ENCODE measurements at regions not wholly inside any gene's neighbourhood (a gene's known extent, or its start where the extent isn't known, plus 50 kb on each side); places are given as distances from the start of the nearest gene placed in this dataset.

DNA sequence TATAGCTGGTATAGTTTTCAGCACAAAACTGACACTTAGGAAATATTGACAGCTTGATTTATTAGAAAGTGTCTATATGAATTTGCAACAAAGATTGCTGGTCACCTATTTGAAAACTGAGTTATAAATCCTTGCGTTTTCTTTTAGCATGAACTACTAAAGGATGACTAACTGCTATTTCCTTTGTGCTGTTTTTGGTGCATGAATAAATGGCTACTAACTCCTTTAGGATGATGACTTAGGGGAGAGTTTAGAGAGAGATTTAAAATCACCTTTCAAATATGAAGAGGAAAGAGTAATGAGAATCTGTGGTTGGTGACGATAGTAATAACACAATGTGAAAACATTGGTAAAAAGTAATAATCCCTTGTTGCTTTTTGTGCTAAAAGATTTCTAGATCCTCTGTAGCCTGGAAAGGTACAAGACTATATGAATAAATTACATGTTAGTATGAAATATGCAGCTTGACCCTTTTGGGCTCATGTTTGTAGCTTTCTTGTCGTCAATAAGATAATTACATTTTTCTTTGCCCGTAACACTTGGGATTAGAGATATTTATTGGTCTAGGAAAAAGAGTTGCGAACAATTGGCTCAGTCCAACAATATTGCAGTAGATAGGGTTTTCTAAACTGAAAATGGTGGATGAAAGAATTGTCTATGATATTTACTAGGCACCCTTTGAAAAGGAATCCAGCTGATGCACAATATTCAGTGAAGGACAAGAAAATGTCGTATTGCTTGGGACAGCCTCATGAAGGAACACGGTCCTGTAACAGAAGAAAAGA lies 453.0 kb downstream of the ADAMTS20 start:
- DNase-seq (ENCODE audit: low read depth in 2 of 2), result no peak

DNA sequence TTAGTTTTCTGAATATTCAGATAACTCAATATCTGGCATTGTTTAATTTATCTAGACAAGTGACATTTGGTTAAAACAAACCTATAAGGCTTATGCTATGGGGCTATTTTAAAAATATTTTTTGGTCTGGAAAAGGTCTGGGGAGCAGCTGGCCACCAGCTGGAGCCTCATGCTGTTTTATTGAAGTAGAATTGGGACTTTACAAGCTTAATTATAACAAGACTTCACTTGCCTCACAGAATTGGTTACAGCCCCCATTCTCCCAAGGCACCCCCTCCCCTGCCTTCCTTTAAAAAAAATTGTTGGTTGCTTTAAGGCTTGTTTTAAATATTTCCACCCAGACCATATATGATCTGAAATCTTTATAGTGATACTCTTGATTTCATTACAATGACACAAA lies 453.9 kb downstream of the ADAMTS20 start:
- no peak for DNase-seq (ENCODE audit: low read depth in 2 of 2)

DNA sequence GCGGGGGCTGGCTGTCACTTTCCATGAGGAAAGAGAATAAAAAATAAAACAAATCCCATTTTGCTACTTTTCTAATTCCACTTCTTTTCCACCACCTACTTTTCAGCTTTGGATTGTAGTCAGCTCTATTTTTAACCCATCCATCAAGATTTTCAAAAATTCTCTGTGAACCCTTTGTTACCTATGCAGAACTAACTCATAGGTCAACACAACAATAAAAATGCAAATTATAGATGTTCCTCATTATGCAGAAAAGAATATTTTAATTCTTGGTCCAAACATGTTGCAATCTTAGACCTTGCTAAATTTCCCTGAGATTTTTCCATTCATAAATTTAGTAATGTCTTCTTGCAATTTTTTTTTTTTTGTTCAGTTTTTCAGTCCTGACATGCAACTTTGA lies 454.5 kb downstream of the ADAMTS20 start:
- no peak for DNase-seq (ENCODE audit: low read depth in 2 of 2)

DNA sequence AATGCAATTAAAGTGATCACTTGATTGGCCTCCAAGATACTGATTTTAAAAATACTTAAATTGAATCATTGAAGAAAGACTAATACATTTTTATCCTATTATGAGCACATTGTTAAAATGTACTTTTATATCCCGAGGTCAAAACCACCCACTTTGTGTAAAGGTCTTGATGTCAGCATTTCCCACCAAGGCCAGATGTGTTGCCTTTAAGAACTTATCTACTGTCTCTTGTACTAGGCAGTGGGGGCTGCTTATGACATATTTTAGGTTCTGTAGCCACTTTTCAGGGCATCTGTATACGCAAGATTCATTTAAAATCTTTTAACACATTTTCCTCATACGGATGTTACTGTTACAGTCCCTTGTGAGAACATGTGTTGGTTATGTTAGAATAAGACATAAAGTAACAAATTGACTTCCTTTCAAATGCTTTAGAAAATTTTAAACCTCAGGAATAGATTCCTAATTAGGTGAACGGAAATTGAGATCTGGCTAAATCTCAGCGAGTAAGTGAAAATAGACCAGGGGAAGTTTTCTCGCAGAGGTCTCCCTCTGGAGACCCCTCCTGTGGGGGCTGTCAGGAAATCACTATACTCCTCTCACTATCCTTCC lies 456.2 kb downstream of the ADAMTS20 start:
- DNase-seq (ENCODE audit: low read depth in 2 of 2), result no peak

DNA sequence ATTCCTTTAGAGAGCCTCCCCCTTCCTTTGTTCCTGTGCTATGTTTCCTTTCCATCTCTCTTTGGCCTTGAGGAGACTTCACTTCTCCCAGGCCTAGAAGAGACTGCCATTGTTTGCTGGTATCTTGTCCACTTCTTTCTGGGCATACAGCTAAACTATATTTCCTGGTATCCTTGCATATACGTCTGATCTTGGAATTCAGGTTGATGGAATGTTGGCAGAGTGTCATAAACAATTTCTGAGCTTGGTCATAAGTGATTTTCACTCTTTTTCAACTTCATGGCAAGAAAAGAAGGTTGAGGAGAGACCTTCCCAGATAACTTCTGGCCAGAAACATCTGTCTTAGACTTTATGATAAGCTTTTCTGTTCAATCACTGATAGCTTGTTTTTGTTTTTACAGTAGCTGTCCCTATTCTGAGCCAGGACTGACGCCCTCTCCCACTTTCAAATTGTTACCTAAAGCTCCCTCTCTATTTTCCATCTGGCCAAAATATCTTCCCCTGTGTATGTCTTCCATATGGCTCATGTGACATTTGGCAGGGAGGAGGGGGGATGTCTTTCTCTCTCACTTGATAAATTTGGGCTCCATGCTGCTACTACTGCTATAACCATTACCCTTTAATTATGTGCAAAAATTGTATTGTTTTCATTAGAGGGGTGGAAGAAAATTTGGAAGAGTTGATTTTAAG lies 457.0 kb downstream of the ADAMTS20 start:
- DNase-seq (ENCODE audit: low read depth in 2 of 2), result no peak

DNA sequence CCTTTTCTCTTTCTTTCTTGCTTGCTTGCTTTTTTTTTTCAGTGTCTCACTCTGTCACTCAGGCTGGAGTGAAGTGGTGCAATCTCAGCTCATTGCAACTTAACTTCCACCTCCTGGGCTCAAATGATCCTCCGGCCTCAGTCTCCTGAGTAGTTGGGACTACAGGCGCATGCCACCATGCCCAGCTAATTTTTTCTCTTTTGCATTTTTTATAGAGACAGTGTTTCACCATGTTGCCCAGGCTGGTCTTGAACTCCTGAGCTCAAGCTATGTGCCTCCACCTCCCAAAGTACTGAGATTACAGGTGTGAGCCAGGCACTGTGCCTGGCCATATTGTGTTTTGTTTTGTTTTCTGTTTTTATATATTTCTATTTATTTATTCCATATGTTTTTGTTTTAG lies 461.0 kb downstream of the ADAMTS20 start:
- DNase-seq (ENCODE audit: low read depth in 2 of 2), result no peak

DNA sequence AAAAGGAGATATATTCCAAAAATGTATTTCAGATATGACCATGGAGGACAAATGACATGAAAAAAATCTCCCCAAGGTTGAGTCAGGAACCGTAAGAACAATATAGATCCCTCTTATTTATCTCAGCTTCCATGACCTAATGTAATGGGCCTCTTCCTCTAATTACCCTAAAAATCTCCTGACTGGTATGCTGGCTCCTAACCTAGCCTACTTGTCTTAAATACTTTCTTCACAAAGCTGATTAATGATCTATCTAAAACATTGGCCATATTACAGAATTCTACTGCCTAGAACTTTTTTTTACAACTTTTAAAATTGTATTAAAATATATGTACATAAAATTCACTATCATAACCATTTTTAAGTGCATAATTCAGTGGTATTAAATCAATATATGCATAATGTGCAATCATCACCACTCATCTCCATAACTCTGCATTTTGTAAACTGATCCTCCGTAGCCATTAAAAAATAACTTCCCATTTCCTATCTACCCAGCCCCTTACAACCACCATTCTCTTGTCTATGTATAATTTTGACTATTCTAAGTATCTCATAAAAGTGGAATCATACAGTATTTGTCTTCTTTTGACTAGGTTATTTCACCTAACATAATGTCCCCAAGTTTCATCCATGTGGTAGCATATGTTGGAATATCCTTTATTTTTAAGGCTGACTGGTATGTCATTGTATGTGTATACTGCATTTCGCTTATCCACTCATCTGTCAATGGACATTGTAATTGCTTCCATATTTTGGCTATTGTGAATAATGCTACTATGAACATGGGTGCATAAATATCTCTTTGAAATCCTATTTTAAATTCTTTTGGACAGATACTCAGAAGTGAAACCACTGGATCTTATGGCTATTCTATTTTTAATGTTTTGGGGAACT lies 464.6 kb downstream of the ADAMTS20 start:
- no peak for DNase-seq (ENCODE audit: low read depth in 2 of 2)

DNA sequence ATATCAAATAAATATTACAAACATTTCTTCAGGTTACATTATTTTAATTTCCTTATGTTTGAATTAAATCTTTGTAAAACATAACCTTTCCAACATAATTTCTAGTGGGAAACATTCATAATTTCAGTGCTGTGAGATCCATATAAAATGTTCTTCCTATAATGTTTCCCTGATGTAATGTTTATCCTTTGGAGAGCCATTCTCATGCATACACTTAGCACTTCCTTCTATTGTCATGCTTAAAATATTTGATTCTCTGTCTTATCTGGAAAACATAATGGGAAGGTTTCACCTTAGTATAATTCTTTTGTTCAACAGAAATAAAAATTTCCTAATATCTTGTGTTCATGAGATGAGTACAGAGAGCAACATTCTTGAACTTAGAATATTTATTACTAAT lies 472.5 kb downstream of the ADAMTS20 start:
- DNase-seq (ENCODE audit: low read depth in 2 of 2), result peak; percentile 24 to 67

DNA sequence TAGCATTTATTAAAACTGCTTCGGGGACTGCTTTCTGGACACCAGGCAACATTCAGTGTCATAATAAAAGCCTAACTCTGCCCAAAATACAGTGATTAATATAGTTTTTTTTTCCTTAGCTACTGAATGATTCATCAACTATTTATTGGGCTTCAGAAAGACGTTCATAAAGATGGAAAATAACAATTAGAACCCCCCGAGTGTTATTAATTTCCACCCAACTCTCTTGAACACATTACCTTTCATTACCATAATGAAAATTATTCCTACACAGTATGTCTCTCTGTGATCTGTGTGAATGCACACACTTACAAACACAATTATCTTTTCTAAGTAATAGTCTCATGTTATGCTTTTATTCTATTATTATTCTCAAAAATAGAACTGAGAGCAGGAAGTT lies 473.0 kb downstream of the ADAMTS20 start:
- peak; percentile 6 to 48 for DNase-seq (ENCODE audit: low read depth in 2 of 2)

DNA sequence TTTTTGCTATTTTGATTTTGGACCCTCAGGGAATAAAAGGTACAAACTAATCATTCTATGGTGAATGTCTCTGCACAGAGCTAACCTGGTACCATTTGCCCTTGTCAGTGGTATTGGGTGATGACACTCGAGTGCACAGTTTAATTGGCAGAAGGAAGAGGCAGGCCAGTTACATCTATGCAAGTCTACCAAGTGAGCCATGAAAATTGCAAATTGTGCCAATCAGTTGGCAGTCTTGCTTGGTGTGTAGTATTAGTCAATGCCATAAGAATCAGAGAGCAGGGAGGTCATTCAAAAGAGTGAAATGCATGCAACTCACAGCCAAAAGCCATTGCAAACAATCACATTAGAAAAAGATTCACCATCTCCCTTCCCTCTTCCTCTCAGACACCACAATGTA lies 479.6 kb downstream of the ADAMTS20 start:
- DNase-seq (ENCODE audit: low read depth in 2 of 2), result no peak

DNA sequence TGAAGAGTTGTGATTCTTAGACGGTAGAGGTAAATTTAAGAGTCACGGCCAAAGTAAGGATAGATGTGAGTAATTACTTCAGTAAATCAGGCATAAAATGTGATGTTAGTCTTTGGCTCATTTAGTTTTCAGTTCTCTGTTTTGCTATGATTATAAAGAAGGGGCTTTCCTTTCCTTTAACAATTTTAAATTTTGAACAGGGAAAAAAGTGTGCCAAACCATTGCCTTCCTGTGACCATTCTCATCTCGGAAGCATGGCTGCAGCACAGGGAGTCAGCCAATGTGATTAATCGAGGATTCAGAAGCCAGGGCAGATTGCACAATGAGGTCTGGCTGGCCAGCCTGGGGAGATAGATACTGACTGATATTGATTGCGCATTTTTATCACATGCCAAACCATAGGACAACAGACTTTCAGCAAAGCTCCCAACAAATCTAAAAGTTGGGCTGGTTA lies 480.2 kb upstream of the PRICKLE1 start:
- no peak for DNase-seq (ENCODE audit: low read depth in 2 of 2)

DNA sequence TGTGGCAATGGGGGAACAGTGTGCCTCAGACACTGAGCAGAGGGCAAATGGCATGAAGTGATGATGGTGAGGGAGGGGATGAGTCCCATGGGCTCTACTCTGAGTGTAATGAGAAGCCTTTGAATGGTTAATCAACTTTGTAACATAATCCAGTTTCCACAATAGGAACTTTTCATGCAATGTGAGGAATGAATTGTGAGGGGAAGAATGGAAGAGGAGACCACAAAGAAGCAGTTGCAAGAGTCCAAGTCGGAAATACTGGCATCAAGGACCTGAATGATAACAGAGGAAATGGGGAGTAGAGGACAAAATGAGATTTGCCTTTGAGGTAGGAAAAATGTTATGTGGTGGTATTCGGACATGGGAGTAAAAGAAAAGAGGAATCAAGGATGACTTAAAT lies 476.9 kb upstream of the PRICKLE1 start:
- DNase-seq (ENCODE audit: low read depth in 2 of 2), result no peak

DNA sequence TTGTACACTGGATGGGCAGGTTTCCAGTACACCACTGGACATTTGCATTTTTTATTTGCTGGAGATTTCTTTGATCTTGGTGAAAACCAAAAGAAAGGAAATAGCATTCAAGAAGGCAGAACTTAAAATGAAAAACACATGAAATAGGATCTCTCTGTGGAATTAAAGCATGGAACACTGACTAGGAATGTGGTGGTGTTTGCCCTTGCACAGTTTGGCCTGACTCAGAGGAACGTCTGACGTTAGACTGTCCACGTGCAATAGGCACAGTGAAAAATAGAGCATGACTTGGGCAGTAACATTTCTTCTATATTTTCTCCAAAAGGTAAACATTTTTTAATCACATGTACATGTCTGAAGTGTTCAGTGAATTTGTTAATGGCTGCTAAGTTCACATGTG lies 474.1 kb upstream of the PRICKLE1 start:
- no peak for DNase-seq (ENCODE audit: low read depth in 2 of 2)

DNA sequence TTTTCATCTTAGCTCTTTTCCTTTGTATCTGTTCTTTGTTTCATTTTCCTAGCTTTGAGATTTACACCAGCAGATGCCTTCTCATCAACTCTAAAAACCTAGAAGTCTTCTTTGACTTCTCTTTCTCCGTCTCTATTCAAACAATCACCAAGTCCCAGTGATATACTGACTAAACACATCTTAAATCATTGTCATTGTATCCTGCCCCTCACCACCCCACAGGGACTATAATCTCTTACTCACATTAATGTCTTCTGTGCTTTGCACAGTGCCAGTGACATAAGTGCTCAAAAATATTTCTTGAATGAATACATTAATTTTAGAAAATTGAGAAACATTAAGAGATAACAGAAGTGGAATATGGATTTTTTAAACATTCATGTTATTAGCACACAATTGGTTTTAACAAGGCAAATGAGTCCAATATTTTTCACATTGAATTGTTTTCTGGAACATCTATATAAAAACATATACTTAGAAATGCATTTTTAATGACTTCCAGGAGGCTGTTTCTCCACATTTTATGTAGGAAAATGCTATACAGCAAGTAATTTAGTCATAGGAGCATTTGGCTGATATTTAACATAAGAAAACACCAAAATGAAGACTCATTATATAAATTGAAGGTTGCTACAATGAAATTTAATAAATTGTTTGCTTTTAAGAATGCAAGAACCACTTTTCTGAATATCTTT lies 472.8 kb upstream of the PRICKLE1 start:
- no peak for DNase-seq (ENCODE audit: low read depth in 2 of 2)

DNA sequence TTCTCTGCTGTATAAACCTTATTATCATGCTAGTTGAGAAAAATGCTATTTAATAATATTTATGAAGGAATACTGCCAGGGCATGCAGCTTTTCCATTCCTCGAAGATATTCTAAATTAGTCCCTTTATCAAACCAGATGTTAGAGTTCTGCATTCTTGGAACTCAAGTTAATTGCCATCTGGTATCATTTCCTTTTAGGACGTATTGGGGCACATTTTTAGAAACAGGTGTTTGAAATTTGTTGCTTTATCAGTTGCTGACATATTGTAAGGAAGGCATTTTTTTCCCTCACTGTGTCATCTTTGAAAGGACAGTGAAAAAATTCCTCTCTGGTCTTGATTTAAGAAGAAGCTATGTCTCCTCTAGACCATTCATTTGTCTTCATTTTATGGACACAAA lies 471.2 kb upstream of the PRICKLE1 start:
- DNase-seq (ENCODE audit: low read depth in 2 of 2), result peak in 1 of 2 donors; percentile 5

DNA sequence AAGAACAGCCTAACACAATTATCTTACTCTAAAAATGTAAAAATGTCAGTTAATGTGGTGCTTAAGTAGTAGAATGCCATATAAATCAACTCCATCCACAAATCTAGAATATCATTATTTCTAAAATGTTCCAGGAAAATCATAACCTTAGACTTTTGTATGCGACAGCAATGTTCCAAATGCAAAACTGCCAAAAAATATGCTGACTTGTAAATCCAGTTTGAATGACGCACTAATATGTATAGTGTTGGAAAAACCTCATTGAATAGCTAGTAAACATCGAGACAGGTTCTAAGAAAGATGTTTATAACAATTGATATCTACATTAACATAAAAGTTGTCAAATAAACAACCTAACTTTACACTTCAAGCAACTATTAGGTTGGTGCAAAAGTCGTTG lies 469.1 kb upstream of the PRICKLE1 start:
- no peak for DNase-seq (ENCODE audit: low read depth in 2 of 2)

DNA sequence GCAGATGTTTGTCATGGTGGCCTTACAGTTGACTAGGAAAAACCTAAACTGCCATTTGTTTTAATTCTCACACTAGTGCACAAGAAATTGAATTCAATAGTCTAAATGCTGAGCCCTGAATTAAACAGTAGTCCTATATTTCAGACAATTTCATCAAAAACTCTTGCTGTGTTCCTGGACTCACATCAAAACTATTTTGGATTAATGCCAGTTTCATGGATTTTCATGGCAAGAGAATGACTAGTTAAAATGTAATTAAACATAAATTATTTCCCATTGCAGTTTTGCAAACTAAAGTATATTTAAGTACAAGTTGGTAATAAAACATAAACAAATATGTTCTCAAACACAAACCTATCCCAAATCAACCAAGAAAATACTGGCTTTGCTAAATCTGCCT lies 468.0 kb upstream of the PRICKLE1 start:
- DNase-seq (ENCODE audit: low read depth in 2 of 2), result no peak

DNA sequence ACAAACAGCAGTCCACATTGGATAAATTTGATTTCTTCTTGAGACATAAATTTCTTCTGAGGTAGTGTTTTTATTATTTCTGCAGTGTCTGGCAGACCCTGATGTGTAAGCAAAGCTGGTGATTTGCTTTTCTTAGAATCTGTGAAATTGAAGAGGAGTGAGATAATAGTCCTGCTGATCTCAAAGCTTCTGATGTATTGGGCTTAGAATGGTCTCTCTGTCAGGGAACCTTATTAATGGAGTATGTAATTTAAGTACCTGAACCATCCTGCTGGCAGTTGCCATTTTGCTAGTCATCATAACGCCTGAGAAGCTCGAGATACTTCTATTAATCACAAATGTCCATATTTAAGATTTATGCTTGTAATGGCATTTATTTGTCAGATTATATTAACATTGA lies 464.5 kb upstream of the PRICKLE1 start:
- no peak for DNase-seq (ENCODE audit: low read depth in 2 of 2)

DNA sequence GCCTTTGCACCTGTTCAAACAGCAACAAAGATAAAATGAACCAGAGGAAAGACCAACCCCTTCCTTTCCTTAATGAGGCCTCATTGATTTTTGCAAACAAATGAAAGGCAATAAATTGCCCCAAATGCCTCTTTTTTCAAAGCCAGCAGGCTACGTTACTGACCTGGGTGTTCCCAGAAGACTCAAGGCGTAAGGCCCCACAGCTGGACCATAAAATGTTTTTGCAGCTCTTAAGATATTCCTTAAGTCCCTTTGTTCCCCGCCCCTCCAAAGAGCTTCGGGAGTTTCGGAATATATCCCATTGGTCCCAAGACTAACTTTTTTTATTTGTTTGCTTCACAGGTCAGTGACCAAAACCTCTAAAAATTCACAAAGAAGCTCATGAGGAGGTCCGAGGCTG lies 462.9 kb upstream of the PRICKLE1 start:
- DNase-seq (ENCODE audit: low read depth in 2 of 2), result no peak

DNA sequence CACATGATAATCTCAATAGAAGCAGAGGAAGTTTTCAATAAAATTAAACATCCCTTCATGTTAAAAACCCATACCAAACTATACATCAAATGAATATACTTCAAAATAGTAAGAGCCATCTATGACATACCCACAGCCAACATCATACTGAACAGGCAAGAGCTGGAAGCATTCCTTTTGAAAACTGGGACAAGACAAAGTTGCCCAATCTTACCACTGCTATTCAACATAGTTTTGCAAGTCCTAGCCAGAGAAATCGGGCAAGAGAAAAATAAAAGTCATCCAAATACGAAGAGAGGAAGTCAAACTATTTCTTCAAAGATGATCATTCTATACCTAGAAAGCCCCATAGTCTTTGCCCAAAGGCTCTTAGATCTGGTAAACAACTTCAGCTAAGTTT lies 454.7 kb upstream of the PRICKLE1 start:
- DNase-seq (ENCODE audit: low read depth in 2 of 2), result no peak

DNA sequence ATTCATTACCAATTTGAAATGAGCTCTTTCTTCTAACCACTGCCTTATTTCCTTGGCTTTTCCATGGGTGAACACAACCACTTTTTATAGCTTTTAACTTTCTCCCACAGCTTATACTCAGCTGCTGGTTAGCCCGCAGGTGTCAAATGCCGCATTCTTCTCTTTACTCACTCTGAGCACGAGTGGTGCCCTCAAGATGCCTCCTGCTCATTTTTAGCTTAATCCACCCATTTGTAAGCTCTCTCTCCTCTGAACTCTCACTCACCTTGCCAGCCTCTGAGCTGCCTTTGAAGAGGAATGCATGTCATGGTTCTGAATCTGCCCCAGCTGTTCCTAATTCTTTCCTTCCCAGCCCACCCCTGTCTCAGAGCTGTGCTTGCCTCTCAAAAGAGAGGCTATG lies 449.4 kb upstream of the PRICKLE1 start:
- no peak for DNase-seq (ENCODE audit: low read depth in 2 of 2)

Data from dermis microvascular lymphatic vessel endothelial cell (primary cell).